Astrocyte (in vitro differentiated cells and primary cell): ENCODE measurements at regions not wholly inside any gene's neighbourhood (a gene's known extent, or its start where the extent isn't known, plus 50 kb on each side); places are given as distances from the start of the nearest gene placed in this dataset.

Experiments
- EZH2 ChIP-seq: IDR thresholded peaks from 2 replicates; pipeline ENCODE4 v1.6.1; 2012; ENCODE audit warnings: mild to moderate bottlenecking, low read length, inconsistent platforms; ENCODE audit not compliant: insufficient read depth
- TF ChIP-seq, protein P1 (sequence below): IDR thresholded peaks from 2 replicates; pipeline ENCODE4 v1.5.1; 2011; ENCODE audit warnings: low read depth, mild to moderate bottlenecking, inconsistent platforms, low read length, moderate library complexity; ENCODE audit not compliant: insufficient read depth

DNA sequence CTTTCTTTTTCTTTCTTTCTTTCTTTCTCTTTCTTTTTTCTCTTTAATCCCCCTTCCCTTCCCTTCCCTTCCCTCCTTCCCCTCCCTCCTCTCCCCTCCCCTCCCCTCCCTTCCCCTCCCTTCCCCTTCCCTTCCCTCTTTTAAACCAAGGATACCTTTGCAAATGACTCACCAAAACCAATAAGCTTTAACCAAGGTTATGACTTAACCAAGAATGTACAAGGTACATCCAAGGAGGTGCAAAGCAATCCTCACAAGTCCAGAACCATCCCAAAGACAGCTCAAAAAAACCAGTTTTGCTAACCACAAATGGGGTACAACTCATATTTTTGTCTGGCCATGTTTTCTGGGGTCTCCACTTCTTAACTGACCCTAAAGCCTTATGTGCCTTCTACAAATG is 174.7 kb upstream of the PPP1R2C start:
- TF ChIP-seq, protein P1, sequence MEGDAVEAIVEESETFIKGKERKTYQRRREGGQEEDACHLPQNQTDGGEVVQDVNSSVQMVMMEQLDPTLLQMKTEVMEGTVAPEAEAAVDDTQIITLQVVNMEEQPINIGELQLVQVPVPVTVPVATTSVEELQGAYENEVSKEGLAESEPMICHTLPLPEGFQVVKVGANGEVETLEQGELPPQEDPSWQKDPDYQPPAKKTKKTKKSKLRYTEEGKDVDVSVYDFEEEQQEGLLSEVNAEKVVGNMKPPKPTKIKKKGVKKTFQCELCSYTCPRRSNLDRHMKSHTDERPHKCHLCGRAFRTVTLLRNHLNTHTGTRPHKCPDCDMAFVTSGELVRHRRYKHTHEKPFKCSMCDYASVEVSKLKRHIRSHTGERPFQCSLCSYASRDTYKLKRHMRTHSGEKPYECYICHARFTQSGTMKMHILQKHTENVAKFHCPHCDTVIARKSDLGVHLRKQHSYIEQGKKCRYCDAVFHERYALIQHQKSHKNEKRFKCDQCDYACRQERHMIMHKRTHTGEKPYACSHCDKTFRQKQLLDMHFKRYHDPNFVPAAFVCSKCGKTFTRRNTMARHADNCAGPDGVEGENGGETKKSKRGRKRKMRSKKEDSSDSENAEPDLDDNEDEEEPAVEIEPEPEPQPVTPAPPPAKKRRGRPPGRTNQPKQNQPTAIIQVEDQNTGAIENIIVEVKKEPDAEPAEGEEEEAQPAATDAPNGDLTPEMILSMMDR = no peak
- no peak for TF ChIP-seq EZH2
